SK-N-SH treated with all-trans-retinoic acid at 6 μM for 48 hours (cell line): ENCODE measurements at regions not wholly inside any gene's neighbourhood (a gene's known extent, or its start where the extent isn't known, plus 50 kb on each side); places are given as distances from the start of the nearest gene placed in this dataset.

Experiments used
- ATAC-seq: fragments of 200-7000 bp; cut with Tn5 transposase; 3 replicates; pipeline ENCODE4 v1.9.1; 2020; ENCODE audit warnings: mild to moderate bottlenecking, moderate library complexity
- ARNTL ChIP-seq: fragments of 450-650 bp; formaldehyde crosslinking; IDR thresholded peaks from 2 replicates; pipeline ENCODE4 v1.5.0; 2020; ENCODE audit warnings: low read depth, mild to moderate bottlenecking, moderate library complexity, borderline replicate concordance
- CREB5 ChIP-seq: fragments of 250-450 bp; sonication (Bioruptor Pico); IDR thresholded peaks from 2 replicates; pipeline ENCODE4 v1.5.1; 2020; ENCODE audit warnings: low read depth, mild to moderate bottlenecking, moderate library complexity
- CSDC2 ChIP-seq: fragments of 250-450 bp; sonication (Bioruptor Pico); IDR thresholded peaks from 2 replicates; pipeline ENCODE4 v1.5.0; 2020; ENCODE audit warnings: mild to moderate bottlenecking, moderate library complexity
- CSRNP3 ChIP-seq: fragments of 250-450 bp; sonication (Bioruptor Pico); IDR thresholded peaks from 2 replicates; pipeline ENCODE4 v1.5.1; 2021; ENCODE audit warnings: mild to moderate bottlenecking, moderate library complexity
- ESRRG ChIP-seq: fragments of 250-450 bp; sonication (Bioruptor Pico); IDR thresholded peaks from 2 replicates; pipeline ENCODE4 v1.6.1; 2021; ENCODE audit warnings: mild to moderate bottlenecking
- GLIS3 ChIP-seq: fragments of 250-450 bp; sonication (Bioruptor Pico); IDR thresholded peaks from 2 replicates; pipeline ENCODE4 v1.5.0; 2020; ENCODE audit warnings: mild to moderate bottlenecking, moderate library complexity
- ISL1 ChIP-seq: fragments of 250-450 bp; sonication (Bioruptor Pico); IDR thresholded peaks from 2 replicates; pipeline ENCODE4 v2.1.2; 2022; ENCODE audit warnings: mild to moderate bottlenecking, moderate library complexity
- OSR1 ChIP-seq: fragments of 250-450 bp; sonication (Bioruptor Pico); IDR thresholded peaks from 2 replicates; pipeline ENCODE4 v1.8.0; 2022; ENCODE audit warnings: moderate library complexity, mild to moderate bottlenecking, inconsistent platforms
- PATZ1 ChIP-seq: fragments of 250-450 bp; sonication (Bioruptor Pico); IDR thresholded peaks from 2 replicates; pipeline ENCODE4 v1.8.0; 2020; ENCODE audit warnings: mild to moderate bottlenecking, moderate library complexity, borderline replicate concordance
- POU6F1 ChIP-seq: fragments of 250-450 bp; sonication (Bioruptor Pico); IDR thresholded peaks from 2 replicates; pipeline ENCODE4 v1.8.0; 2021; ENCODE audit warnings: low read depth, mild to moderate bottlenecking, moderate library complexity, borderline replicate concordance
- RARB ChIP-seq: fragments of 250-450 bp; sonication (Bioruptor Pico); IDR thresholded peaks from 2 replicates; pipeline ENCODE4 v1.8.0; 2021; ENCODE audit warnings: mild to moderate bottlenecking, moderate library complexity
- SNAI2 ChIP-seq: fragments of 250-450 bp; sonication (Bioruptor Pico); IDR thresholded peaks from 2 replicates; pipeline ENCODE4 v1.5.0; 2020; ENCODE audit warnings: mild to moderate bottlenecking, moderate library complexity
- TOX ChIP-seq: fragments of 250-450 bp; sonication (Bioruptor Pico); IDR thresholded peaks from 2 replicates; pipeline ENCODE4 v1.8.0; 2021; ENCODE audit warnings: mild to moderate bottlenecking, moderate library complexity, borderline replicate concordance
- TSHZ2 ChIP-seq: fragments of 250-450 bp; sonication (Bioruptor Pico); IDR thresholded peaks from 2 replicates; pipeline ENCODE4 v1.5.0; 2020; ENCODE audit warnings: mild to moderate bottlenecking, moderate library complexity
- ZC3H10 ChIP-seq: fragments of 250-450 bp; sonication (Bioruptor Pico); IDR thresholded peaks from 2 replicates; pipeline ENCODE4 v1.5.1; 2021; ENCODE audit warnings: mild to moderate bottlenecking, moderate library complexity
- ZFP3 ChIP-seq: fragments of 250-450 bp; sonication (Bioruptor Pico); IDR thresholded peaks from 2 replicates; pipeline ENCODE4 v1.5.0; 2020; ENCODE audit warnings: mild to moderate bottlenecking, moderate library complexity
- ZFP30 ChIP-seq: fragments of 450-650 bp; formaldehyde crosslinking; IDR thresholded peaks from 2 replicates; pipeline ENCODE4 v1.5.0; 2022; ENCODE audit warnings: mild to moderate bottlenecking, moderate library complexity
- ZNF565 ChIP-seq: fragments of 450-650 bp; formaldehyde crosslinking; conservative IDR thresholded peaks from 2 replicates; pipeline ENCODE4 v1.5.0; 2020; ENCODE audit warnings: low read depth, mild to moderate bottlenecking, moderate library complexity
- ZNF70 ChIP-seq: fragments of 450-650 bp; formaldehyde crosslinking; IDR thresholded peaks from 2 replicates; pipeline ENCODE4 v1.5.0; 2020; ENCODE audit warnings: mild to moderate bottlenecking, moderate library complexity
- ZNF8 ChIP-seq: fragments of 450-650 bp; formaldehyde crosslinking; IDR thresholded peaks from 2 replicates; pipeline ENCODE4 v1.5.0; 2020; ENCODE audit warnings: mild to moderate bottlenecking, moderate library complexity

- no peak for TF ChIP-seq ISL1
- ATAC-seq = no peak
Measured at GRCh38 chr18:21928925-21929324, 188.3 kb downstream of the MIB1 start.

GRCh38 chr18:21930177-21930576 lies 189.6 kb downstream of the MIB1 start:
- TF ChIP-seq TSHZ2 (CRISPR knock-in tag) (no peak), RARB (CRISPR knock-in tag) (no peak), TOX (CRISPR knock-in tag) (no peak), ARNTL (CRISPR knock-in tag) (no peak), ZFP3 (no peak), GLIS3 (CRISPR knock-in tag) (no peak), ZNF8 (no peak), OSR1 (CRISPR knock-in tag) (no peak), CSDC2 (CRISPR knock-in tag) (no peak), ISL1 (no peak), CREB5 (no peak), SNAI2 (CRISPR knock-in tag) (no peak), CSRNP3 (CRISPR knock-in tag) (no peak), ZNF70 (CRISPR knock-in tag) (no peak), ZC3H10 (no peak), ZFP30 (CRISPR knock-in tag) (no peak), POU6F1 (CRISPR knock-in tag) (no peak)
- no peak for ATAC-seq

- ATAC-seq = no peak
- TF ChIP-seq ZNF8 = no peak
- TF ChIP-seq ZNF565 (CRISPR knock-in tag) = no peak
- no peak for TF ChIP-seq PATZ1 (CRISPR knock-in tag)
- TF ChIP-seq ZNF70 (CRISPR knock-in tag) = no peak
- TF ChIP-seq ISL1 = no peak
- no peak for TF ChIP-seq ESRRG
- TF ChIP-seq CREB5 = no peak
Measured at GRCh38 chr18:21933931-21934765, 193.6 kb downstream of the MIB1 start.
